Endothelial cell of umbilical vein (primary cell): ENCODE measurements at regions not wholly inside any gene's neighbourhood (a gene's known extent, or its start where the extent isn't known, plus 50 kb on each side); places are given as distances from the start of the nearest gene placed in this dataset.

Source experiments
- EZH2 ChIP-seq: IDR thresholded peaks from 2 replicates; pipeline ENCODE4 v1.6.1; 2012; ENCODE audit warnings: borderline replicate concordance, low read depth, mild to moderate bottlenecking, moderate library complexity, low read length, inconsistent platforms; ENCODE audit not compliant: severe bottlenecking
- GATA2 ChIP-seq: IDR thresholded peaks from 2 replicates; pipeline ENCODE4 v1.7.0; 2011; ENCODE audit warnings: low read depth, mild to moderate bottlenecking, moderate library complexity, mixed read lengths, low read length; ENCODE audit not compliant: insufficient read length, insufficient read depth
- MYC ChIP-seq: IDR thresholded peaks from one replicate; pipeline ENCODE4 v1.6.1; 2011; ENCODE audit warnings: mild to moderate bottlenecking, low read depth, low read length
- POLR2A ChIP-seq: IDR thresholded peaks from 2 replicates; pipeline ENCODE4 v1.6.1; 2012; ENCODE audit warnings: low read depth, mild to moderate bottlenecking, control low read depth, low read length
- POLR2AphosphoS5 ChIP-seq: IDR thresholded peaks from 2 replicates; pipeline ENCODE4 v1.6.1; 2012; ENCODE audit warnings: low read depth, mild to moderate bottlenecking, control low read depth, low read length, moderate library complexity; ENCODE audit not compliant: insufficient read depth
- TF ChIP-seq, protein P1 (sequence below), 2 donors: IDR thresholded peaks; 1 replicate in 1 of 2; 2 replicates in 1 of 2; pipeline ENCODE4 v1.5.1; 2011; ENCODE audit warnings: low read length in 2 of 2, mild to moderate bottlenecking in 2 of 2, moderate library complexity in 2 of 2, control low read depth in 1 of 2, inconsistent platforms in 1 of 2, low read depth in 1 of 2; ENCODE audit not compliant: insufficient read depth in 1 of 2; ENCODE audit errors: extremely low read depth in 1 of 2

DNA sequence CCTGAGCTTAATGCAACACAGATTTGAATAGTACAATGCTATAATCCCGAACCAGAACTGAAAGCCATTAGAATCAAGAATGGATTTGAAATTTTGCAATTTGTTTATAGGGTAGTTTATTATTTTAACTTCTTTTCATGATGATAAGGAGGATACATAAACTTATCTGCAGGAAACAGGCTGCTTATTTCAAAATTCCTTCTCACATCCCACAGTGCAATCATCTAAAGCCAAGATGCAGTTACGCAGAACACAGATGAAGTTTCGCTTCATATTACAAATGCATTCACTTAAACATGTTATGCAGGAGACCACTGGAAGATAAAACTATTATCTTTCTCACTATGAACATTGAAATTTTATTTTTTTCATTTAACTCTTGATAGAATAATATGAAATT lies 1019.6 kb downstream of the PLA2G4A start:
- TF ChIP-seq, protein P1, sequence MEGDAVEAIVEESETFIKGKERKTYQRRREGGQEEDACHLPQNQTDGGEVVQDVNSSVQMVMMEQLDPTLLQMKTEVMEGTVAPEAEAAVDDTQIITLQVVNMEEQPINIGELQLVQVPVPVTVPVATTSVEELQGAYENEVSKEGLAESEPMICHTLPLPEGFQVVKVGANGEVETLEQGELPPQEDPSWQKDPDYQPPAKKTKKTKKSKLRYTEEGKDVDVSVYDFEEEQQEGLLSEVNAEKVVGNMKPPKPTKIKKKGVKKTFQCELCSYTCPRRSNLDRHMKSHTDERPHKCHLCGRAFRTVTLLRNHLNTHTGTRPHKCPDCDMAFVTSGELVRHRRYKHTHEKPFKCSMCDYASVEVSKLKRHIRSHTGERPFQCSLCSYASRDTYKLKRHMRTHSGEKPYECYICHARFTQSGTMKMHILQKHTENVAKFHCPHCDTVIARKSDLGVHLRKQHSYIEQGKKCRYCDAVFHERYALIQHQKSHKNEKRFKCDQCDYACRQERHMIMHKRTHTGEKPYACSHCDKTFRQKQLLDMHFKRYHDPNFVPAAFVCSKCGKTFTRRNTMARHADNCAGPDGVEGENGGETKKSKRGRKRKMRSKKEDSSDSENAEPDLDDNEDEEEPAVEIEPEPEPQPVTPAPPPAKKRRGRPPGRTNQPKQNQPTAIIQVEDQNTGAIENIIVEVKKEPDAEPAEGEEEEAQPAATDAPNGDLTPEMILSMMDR (IDR thresholded peaks at IDR 0.05; ENCODE audit: extremely low read depth in 1 of 2, insufficient read depth in 1 of 2, low read depth in 1 of 2, low read length in 2 of 2), result no peak
- TF ChIP-seq POLR2A (no peak), POLR2AphosphoS5 (no peak), MYC (no peak), GATA2 (no peak), EZH2 (no peak)
